ENCODE measurements at regions not wholly inside any gene's neighbourhood (a gene's known extent, or its start where the extent isn't known, plus 50 kb on each side); places are given as distances from the start of the nearest gene placed in this dataset.

DNA sequence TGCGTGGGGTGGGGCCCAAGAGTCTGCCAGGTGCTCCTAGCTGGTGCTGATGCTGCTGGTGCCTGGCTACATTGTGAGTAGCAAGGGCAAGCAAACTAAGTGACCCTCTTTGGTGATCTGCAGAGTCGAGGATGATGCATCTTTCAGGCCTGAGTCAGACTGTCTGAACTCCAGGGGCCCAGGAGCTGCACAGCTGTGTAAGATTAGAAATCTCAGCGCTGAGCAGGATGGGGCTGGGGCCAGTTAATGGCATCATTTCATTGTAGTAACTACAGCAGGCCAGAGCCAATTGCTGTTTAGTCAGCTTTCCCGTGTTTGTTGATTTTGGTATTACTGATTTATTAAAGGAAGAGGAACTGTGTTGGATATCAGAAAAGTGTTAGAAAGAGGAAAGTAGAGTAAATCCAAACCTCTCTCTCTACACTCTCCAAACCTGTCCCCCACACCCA lies 365.2 kb downstream of the PAX1 start:
- H3K9me3 ChIP-seq = no peaks in the 10 kb centered on the region
- no peak overlapping the region for H3K4me3 ChIP-seq
- TF ChIP-seq POLR2A (IDR thresholded peaks at IDR 0.05) = no peak
- TF ChIP-seq, protein P1, sequence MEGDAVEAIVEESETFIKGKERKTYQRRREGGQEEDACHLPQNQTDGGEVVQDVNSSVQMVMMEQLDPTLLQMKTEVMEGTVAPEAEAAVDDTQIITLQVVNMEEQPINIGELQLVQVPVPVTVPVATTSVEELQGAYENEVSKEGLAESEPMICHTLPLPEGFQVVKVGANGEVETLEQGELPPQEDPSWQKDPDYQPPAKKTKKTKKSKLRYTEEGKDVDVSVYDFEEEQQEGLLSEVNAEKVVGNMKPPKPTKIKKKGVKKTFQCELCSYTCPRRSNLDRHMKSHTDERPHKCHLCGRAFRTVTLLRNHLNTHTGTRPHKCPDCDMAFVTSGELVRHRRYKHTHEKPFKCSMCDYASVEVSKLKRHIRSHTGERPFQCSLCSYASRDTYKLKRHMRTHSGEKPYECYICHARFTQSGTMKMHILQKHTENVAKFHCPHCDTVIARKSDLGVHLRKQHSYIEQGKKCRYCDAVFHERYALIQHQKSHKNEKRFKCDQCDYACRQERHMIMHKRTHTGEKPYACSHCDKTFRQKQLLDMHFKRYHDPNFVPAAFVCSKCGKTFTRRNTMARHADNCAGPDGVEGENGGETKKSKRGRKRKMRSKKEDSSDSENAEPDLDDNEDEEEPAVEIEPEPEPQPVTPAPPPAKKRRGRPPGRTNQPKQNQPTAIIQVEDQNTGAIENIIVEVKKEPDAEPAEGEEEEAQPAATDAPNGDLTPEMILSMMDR (IDR thresholded peaks at IDR 0.05) = no peak
- intact Hi-C loops (cut with DNase I; ENCODE audit: low total_unique reads) = no loop called here
- H3K27ac ChIP-seq = no peak overlapping the region
- H3K27me3 ChIP-seq = no peaks in the 10 kb centered on the region
- no peak for DNase-seq
- WGBS, 2 donors = 53 to 68% methylated on average over 4 of the region's 4 CpGs
- H3K4me1 ChIP-seq = no peaks in the 10 kb centered on the region
- H3K36me3 ChIP-seq (ENCODE audit: low read depth, missing control alignments) = no peaks in the 10 kb centered on the region

DNA sequence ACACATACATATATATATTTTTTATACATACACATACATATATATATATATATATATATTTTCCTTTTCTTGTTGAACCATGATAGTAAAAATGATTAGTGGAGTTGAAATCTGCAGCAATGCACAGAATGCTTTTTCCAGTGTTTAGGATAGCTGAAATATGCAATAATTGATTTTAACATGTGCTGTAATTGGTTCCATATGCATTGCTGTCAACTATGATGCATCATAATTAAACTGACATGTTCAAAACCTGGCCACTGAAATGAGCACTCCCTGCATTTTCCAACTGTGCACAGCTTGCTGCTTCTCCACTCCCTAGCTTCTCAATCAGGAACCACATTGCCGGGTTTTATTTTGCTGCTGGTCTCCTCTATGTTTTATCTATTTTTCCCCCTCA lies 358.3 kb downstream of the PAX1 start:
- Histone ChIP-seq H3K4me1 (no peaks in the 10 kb centered on the region), H3K27ac (no peak overlapping the region), H3K36me3 (ENCODE audit: low read depth, missing control alignments) (no peaks in the 10 kb centered on the region), H3K27me3 (no peaks in the 10 kb centered on the region), H3K4me3 (no peak overlapping the region), H3K9me3 (no peaks in the 10 kb centered on the region)
- no peak for TF ChIP-seq POLR2A (IDR thresholded peaks at IDR 0.05)
- TF ChIP-seq, protein P1 (IDR thresholded peaks at IDR 0.05) = no peak
- intact Hi-C loops (cut with DNase I; ENCODE audit: low total_unique reads) = no loop called here
- no peak for DNase-seq
- WGBS, 2 donors = 44 to 45% methylated on average over 1 of the region's 1 CpG

DNA sequence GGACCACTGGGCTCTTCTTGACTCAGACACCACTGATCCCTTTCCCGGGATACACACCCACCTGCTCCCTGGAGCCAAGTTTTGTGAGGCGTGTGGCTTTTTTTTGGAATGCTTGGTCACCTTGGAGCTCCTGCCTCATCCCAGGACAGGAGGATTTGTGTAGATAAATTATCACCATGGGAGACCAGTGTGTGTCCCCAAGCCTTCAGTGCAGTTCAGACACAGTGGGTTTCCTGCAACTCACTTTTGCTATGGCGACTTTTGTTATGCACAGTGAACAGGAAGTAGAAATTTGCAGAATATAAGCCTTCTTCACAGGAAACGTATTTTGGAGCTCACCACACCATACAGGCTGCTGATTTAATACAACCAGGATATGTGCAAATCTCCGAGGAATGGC lies 357.4 kb downstream of the PAX1 start:
- no peaks in the 10 kb centered on the region for H3K4me1 ChIP-seq
- DNase-seq = no peak
- intact Hi-C loops (cut with DNase I; ENCODE audit: low total_unique reads) = no loop called here
- no peak overlapping the region for H3K27ac ChIP-seq
- TF ChIP-seq POLR2A (IDR thresholded peaks at IDR 0.05) = no peak
- TF ChIP-seq, protein P1 (IDR thresholded peaks at IDR 0.05) = no peak
- 66 to 78% methylated on average over 5 of the region's 5 CpGs for WGBS, 2 donors
- H3K4me3 ChIP-seq = no peak overlapping the region
- no peaks in the 10 kb centered on the region for H3K36me3 ChIP-seq (ENCODE audit: low read depth, missing control alignments)
- no peaks in the 10 kb centered on the region for H3K27me3 ChIP-seq
- H3K9me3 ChIP-seq = no peaks in the 10 kb centered on the region

DNA sequence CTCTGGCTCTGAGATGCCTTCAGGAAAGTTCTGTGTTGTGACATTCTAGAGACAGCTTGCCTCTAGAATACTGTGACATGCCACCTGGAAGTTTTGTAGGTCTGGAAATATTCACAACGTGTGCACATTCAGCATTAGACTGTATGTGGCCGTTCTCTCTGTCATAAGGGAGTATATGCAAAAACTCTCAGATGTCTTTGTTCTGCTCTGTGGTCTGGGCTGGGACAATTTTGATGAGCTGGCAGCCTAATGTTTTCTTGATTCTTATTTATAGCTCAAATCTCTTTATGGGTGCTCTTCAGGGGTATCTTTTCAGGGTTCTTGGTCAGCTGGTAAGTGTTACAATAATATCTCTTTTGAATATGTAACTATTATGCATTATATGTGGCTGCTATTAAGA lies 355.1 kb downstream of the PAX1 start:
- H3K27me3 ChIP-seq = no peaks in the 10 kb centered on the region
- no peaks in the 10 kb centered on the region for H3K36me3 ChIP-seq (ENCODE audit: low read depth, missing control alignments)
- no peaks in the 10 kb centered on the region for H3K4me1 ChIP-seq
- intact Hi-C loops (cut with DNase I; ENCODE audit: low total_unique reads) = no loop called here
- WGBS, 2 donors = 71 to 81% methylated on average over 2 of the region's 2 CpGs
- TF ChIP-seq, protein P1 (IDR thresholded peaks at IDR 0.05) = no peak
- no peak overlapping the region for H3K27ac ChIP-seq
- no peak overlapping the region for H3K4me3 ChIP-seq
- DNase-seq = no peak
- no peaks in the 10 kb centered on the region for H3K9me3 ChIP-seq

DNA sequence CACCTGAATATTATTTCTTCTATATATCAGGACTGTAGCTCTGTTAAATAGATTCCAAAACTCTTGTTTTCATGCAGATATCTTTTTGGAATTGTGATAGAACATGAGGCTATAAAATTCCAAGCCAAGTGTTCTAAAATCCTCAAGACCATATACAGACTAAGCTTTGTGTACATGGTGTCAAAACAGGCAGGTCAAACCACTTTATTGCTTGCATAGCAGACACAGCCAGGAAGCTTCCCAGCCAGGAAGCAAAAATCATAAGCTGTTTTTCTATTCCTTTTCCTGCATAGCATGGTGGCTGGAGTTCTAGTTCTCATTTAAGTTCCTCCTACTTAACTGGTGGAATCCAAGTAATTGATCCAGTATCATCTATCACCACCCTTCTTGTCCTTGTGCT lies 353.3 kb downstream of the PAX1 start:
- Histone ChIP-seq H3K27me3 (no peaks in the 10 kb centered on the region), H3K4me1 (no peaks in the 10 kb centered on the region), H3K9me3 (no peaks in the 10 kb centered on the region), H3K4me3 (no peak overlapping the region), H3K36me3 (ENCODE audit: low read depth, missing control alignments) (no peaks in the 10 kb centered on the region), H3K27ac (no peak overlapping the region)
- no peak for DNase-seq
- TF ChIP-seq, protein P1 (IDR thresholded peaks at IDR 0.05) = no peak
- no peak for TF ChIP-seq POLR2A (IDR thresholded peaks at IDR 0.05)
- intact Hi-C loops (cut with DNase I; ENCODE audit: low total_unique reads) = no loop called here

All from testis (tissue), 2 donors.